Activated naive CD4-positive, alpha-beta T cell treated with anti-CD3 and anti-CD28 coated beads for 36 hours (primary cell): ENCODE measurements at regions not wholly inside any gene's neighbourhood (a gene's known extent, or its start where the extent isn't known, plus 50 kb on each side); places are given as distances from the start of the nearest gene placed in this dataset.

Source experiments
- CTCF ChIA-PET: fragments of 350-600 bp; sonication (Branson Sonifier 250); formaldehyde crosslinking; loops from one replicate; lab custom pipeline; 2021; ENCODE audit warnings: antibody characterized with exemption; lab: Charles Lee
- DNase-seq: peaks from one replicate; pipeline ENCODE4 v3.0.0-alpha.2; 2020
- H3K27ac Mint-ChIP-seq: one replicate; pipeline ENCODE4 v1.8.0; 2021; ENCODE audit warnings: mild to moderate bottlenecking, mixed read lengths
- H3K27me3 Mint-ChIP-seq: one replicate; pipeline ENCODE4 v1.8.0; 2021; ENCODE audit warnings: low read depth, mixed read lengths
- H3K36me3 Mint-ChIP-seq: one replicate; pipeline ENCODE4 v1.8.0; 2021; ENCODE audit warnings: low read depth, mixed read lengths
- H3K4me1 Mint-ChIP-seq: one replicate; pipeline ENCODE4 v1.8.0; 2021; ENCODE audit warnings: low read depth, mixed read lengths
- H3K4me3 Mint-ChIP-seq: one replicate; pipeline ENCODE4 v1.8.0; 2021; ENCODE audit warnings: mild to moderate bottlenecking, moderate library complexity, mixed read lengths
- H3K9me3 Mint-ChIP-seq: one replicate; pipeline ENCODE4 v1.8.0; 2021; ENCODE audit warnings: mixed read lengths
- intact Hi-C: fragments of 100-400 bp; cut with micrococcal nuclease; formaldehyde crosslinking; loops from one replicate; pipeline ENCODE4 v1.15.1; 2023

DNA sequence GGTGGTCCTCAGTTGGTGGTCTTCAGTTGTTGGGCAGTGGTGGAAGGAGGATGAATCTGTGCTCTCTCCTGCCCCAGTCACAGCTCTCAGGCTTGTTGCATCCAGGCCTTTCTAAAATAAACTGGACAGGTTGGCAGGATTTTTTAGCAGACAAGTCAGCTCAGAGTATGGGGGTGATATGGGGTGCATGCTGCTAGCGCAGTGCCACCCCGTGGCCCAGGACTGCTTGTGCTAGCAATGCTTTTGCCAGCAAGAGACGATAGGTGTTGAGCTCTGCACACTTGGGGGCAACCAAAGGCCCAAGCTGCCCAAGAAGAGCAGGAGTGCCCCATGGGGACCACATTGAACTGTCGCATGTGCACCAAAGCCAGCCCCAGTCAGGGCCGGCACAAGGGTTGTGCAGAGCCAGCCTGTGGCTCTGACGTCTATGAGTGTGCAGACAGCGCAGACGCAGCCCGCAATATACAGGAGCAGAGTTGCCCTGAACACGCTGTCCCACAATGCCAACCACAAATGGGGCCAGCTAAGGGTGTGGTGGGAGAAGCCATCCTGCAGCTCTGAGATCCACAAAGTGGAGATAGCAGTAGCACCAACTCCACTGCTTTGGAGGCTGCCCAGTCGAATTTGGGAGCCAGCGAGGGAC lies 49.8 kb upstream of the PDSS1 start:
- intact Hi-C loops, result no loop called here
- H3K36me3 Mint-ChIP-seq, result no peaks in the 10 kb centered on the region
- H3K9me3 Mint-ChIP-seq, result no peaks in the 10 kb centered on the region
- no peak overlapping the region for H3K4me3 Mint-ChIP-seq
- CTCF ChIA-PET, result no interaction called here
- H3K4me1 Mint-ChIP-seq, result peaks cover 7% of the 10 kb centered on the region
- no peak for DNase-seq
- H3K27ac Mint-ChIP-seq, result no peak overlapping the region
- no peaks in the 10 kb centered on the region for H3K27me3 Mint-ChIP-seq
